ENCODE measurements at regions not wholly inside any gene's neighbourhood (a gene's known extent, or its start where the extent isn't known, plus 50 kb on each side); places are given as distances from the start of the nearest gene placed in this dataset.

- in situ Hi-C loops (cut with HindIII; ENCODE audit: low sequenced_read_pairs) = no loop called here
Observed at GRCh38 chr4:176500894-176501293, 181.1 kb downstream of the SPCS3 start.

- in situ Hi-C loops (cut with HindIII; ENCODE audit: low sequenced_read_pairs) = no loop called here
Observed at GRCh38 chr4:176504118-176504517, 184.4 kb downstream of the SPCS3 start.

GRCh38 chr4:176507845-176508533, 188.2 kb downstream of the SPCS3 start:
- in situ Hi-C loops (cut with HindIII; ENCODE audit: low sequenced_read_pairs) = no loop called here

GRCh38 chr4:176508780-176509331, 189.1 kb downstream of the SPCS3 start:
- in situ Hi-C loops (cut with HindIII; ENCODE audit: low sequenced_read_pairs) = no loop called here

- in situ Hi-C loops (cut with HindIII; ENCODE audit: low sequenced_read_pairs) = no loop called here
Observed at GRCh38 chr4:176525576-176525975, 205.8 kb downstream of the SPCS3 start.

GRCh38 chr4:176526704-176527103, 206.9 kb downstream of the SPCS3 start:
- in situ Hi-C loops (cut with HindIII; ENCODE audit: low sequenced_read_pairs) = no loop called here

- in situ Hi-C loops (cut with HindIII; ENCODE audit: low sequenced_read_pairs) = no loop called here
Observed at GRCh38 chr4:176529574-176529973, 209.8 kb downstream of the SPCS3 start.

- in situ Hi-C loops (cut with HindIII; ENCODE audit: low sequenced_read_pairs) = no loop called here
Observed at GRCh38 chr4:176533159-176533558, 213.4 kb downstream of the SPCS3 start.

GRCh38 chr4:176534566-176534965, 214.8 kb downstream of the SPCS3 start:
- in situ Hi-C loops (cut with HindIII; ENCODE audit: low sequenced_read_pairs) = no loop called here

- in situ Hi-C loops (cut with HindIII; ENCODE audit: low sequenced_read_pairs) = no loop called here
Observed at GRCh38 chr4:176538217-176538925, 218.6 kb downstream of the SPCS3 start.

GRCh38 chr4:176539091-176539784, 219.5 kb downstream of the SPCS3 start:
- in situ Hi-C loops (cut with HindIII; ENCODE audit: low sequenced_read_pairs) = no loop called here

GRCh38 chr4:176539785-176540175, 220.0 kb downstream of the SPCS3 start:
- in situ Hi-C loops (cut with HindIII; ENCODE audit: low sequenced_read_pairs) = no loop called here

GRCh38 chr4:176540814-176541213, 221.0 kb downstream of the SPCS3 start:
- in situ Hi-C loops (cut with HindIII; ENCODE audit: low sequenced_read_pairs) = no loop called here

- in situ Hi-C loops (cut with HindIII; ENCODE audit: low sequenced_read_pairs) = no loop called here
Observed at GRCh38 chr4:176545872-176546271, 226.1 kb downstream of the SPCS3 start.

- in situ Hi-C loops (cut with HindIII; ENCODE audit: low sequenced_read_pairs) = no loop called here
Observed at GRCh38 chr4:176546975-176547374, 227.2 kb downstream of the SPCS3 start.

- in situ Hi-C loops (cut with HindIII; ENCODE audit: low sequenced_read_pairs) = no loop called here
Observed at GRCh38 chr4:176548571-176548970, 228.8 kb downstream of the SPCS3 start.

GRCh38 chr4:176549161-176549865, 229.5 kb downstream of the SPCS3 start:
- in situ Hi-C loops (cut with HindIII; ENCODE audit: low sequenced_read_pairs) = no loop called here

- in situ Hi-C loops (cut with HindIII; ENCODE audit: low sequenced_read_pairs) = no loop called here
Observed at GRCh38 chr4:176558661-176559060, 234.1 kb downstream of the VEGFC start.

GRCh38 chr4:176561368-176561767, 231.4 kb downstream of the VEGFC start:
- in situ Hi-C loops (cut with HindIII; ENCODE audit: low sequenced_read_pairs) = no loop called here

GRCh38 chr4:176563591-176563990, 229.1 kb downstream of the VEGFC start:
- in situ Hi-C loops (cut with HindIII; ENCODE audit: low sequenced_read_pairs) = no loop called here

- in situ Hi-C loops (cut with HindIII; ENCODE audit: low sequenced_read_pairs) = no loop called here
Observed at GRCh38 chr4:176565049-176565448, 227.7 kb downstream of the VEGFC start.

Data from endothelial cell of hepatic sinusoid (primary cell).